Effector memory CD8-positive, alpha-beta T cell (primary cell): ENCODE measurements at regions not wholly inside any gene's neighbourhood (a gene's known extent, or its start where the extent isn't known, plus 50 kb on each side); places are given as distances from the start of the nearest gene placed in this dataset.

ENCODE experiments used
- ATAC-seq: fragments of 150-1000 bp; cut with Tn5 transposase; replicated peaks from 2 replicates; pipeline ENCODE4 v1.10.0; 2021; ENCODE audit warnings: mild to moderate bottlenecking, moderate library complexity
- DNase-seq, 3 experiments: peaks; one replicate each; pipeline ENCODE4 v3.0.0; 2021
- H3K27ac Mint-ChIP-seq, 2 donors: one replicate each; pipeline ENCODE4 v1.8.0; 2022; ENCODE audit warnings: mild to moderate bottlenecking in 2 of 2, mixed read lengths in 2 of 2, moderate library complexity in 2 of 2
- H3K27me3 Mint-ChIP-seq, 2 donors: one replicate each; pipeline ENCODE4 v1.8.0; 2022; ENCODE audit warnings: mixed read lengths in 2 of 2
- H3K36me3 Mint-ChIP-seq: one replicate; pipeline ENCODE4 v1.8.0; 2022; ENCODE audit warnings: mild to moderate bottlenecking, moderate library complexity, mixed read lengths; ENCODE audit not compliant: insufficient read depth
- H3K4me1 Mint-ChIP-seq, 2 donors: one replicate each; pipeline ENCODE4 v1.8.0; 2022; ENCODE audit warnings: low read depth in 2 of 2, mixed read lengths in 2 of 2
- H3K4me3 Mint-ChIP-seq, 2 donors: one replicate each; pipeline ENCODE4 v1.8.0; 2022; ENCODE audit warnings: mild to moderate bottlenecking in 2 of 2, mixed read lengths in 2 of 2, moderate library complexity in 2 of 2
- H3K9me3 Mint-ChIP-seq, 2 donors: one replicate each; pipeline ENCODE4 v1.8.0; 2022; ENCODE audit warnings: mixed read lengths in 2 of 2

DNA sequence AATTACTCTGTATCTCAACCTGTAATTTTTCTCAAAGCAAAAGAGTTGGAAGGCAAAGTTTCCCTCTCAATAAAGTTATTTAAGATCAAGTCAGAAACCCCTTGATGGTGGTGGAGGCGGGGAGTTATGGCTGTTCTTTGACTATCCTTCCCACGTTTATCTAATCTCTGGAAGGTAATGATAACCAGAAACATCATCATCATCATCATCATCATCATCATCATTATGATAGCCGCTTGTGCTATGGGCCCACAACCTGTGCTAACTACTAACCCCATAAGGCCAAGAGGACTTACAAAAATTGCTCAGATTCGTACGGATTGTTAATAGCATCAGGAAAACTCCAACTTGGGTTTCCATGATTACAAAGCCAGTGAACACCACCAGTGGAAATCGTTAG is 502.3 kb downstream of the SH2D4B start:
- no peaks in the 10 kb centered on the region for H3K36me3 Mint-ChIP-seq
- no peak overlapping the region for H3K27ac Mint-ChIP-seq
- peaks cover 2 to 14% of the 10 kb centered on the region in 2 donors for H3K9me3 Mint-ChIP-seq
- no peak for DNase-seq
- H3K4me1 Mint-ChIP-seq: no peaks in the 10 kb centered on the region
- no peaks in the 10 kb centered on the region for H3K27me3 Mint-ChIP-seq
- H3K4me3 Mint-ChIP-seq: no peak overlapping the region
- ATAC-seq: no peak

DNA sequence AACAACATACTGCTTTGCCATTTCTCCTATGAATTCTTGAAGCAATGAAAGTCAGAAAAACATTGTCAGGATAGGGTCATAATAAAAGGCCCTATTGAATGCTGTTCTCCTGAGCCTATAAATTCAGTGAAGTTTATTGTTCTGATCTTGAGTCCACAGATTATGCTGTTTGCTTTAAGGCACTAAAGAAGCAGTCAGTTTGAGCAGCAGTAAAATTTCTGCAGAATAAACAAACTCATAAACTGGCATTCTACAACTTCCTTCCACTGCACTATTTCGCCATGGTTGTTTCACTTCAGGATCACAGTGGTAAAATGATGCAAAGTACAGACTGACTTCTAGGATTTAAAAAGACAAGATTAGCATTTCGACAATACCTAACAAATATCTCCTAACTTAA is 503.2 kb downstream of the SH2D4B start:
- DNase-seq (no peak), ATAC-seq (no peak)
- H3K9me3 Mint-ChIP-seq: peaks cover 1 to 5% of the 10 kb centered on the region in 2 donors
- no peak overlapping the region for H3K4me3 Mint-ChIP-seq
- no peak overlapping the region for H3K27ac Mint-ChIP-seq
- no peaks in the 10 kb centered on the region for H3K4me1 Mint-ChIP-seq
- no peaks in the 10 kb centered on the region for H3K36me3 Mint-ChIP-seq
- no peaks in the 10 kb centered on the region for H3K27me3 Mint-ChIP-seq

DNA sequence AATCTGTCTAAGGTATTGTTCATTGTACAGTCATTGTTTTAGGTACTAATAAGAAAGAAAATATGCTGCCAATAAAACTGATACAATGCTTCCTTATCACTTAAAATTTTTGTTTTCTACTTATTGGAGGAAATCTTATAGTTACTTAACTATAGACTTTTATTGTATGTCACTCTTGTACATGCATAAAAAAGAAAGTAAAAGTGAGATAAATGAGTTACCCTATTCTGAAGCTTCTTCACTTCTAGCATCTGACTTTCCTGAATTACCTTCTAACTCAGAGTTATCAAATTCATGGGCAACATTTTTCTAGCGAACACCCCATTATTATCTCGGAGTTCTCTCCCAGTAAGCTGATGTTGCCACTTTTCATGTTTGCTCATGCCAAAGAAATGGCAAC is 504.9 kb downstream of the SH2D4B start:
- no peak for ATAC-seq
- Mint-ChIP-seq H3K9me3 (peaks cover 0 to 3% of the 10 kb centered on the region in 2 donors), H3K4me3 (no peak overlapping the region), H3K36me3 (no peaks in the 10 kb centered on the region), H3K4me1 (no peaks in the 10 kb centered on the region), H3K27me3 (no peaks in the 10 kb centered on the region), H3K27ac (no peak overlapping the region)
- no peak for DNase-seq

DNA sequence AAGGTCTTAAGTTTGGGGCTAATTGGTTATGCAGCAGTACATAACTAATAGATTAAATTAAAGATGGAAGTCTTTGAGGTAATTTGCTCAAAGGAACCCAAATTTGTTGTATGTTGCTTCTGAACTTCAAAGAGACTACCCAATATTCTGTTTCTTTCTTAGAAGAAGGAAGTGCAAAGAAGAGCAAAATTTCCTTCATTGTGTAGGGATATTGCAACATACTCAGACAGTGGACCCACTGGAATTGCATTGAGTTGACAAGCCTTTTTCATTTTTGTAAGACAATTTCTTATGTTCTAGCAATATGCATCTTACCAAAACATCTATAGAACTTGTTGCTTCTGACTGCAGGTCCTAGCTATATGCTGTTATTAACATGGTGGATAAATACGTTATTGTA is 527.8 kb downstream of the SH2D4B start:
- no peaks in the 10 kb centered on the region for H3K27me3 Mint-ChIP-seq
- no peak overlapping the region for H3K27ac Mint-ChIP-seq
- H3K4me1 Mint-ChIP-seq: no peaks in the 10 kb centered on the region
- H3K36me3 Mint-ChIP-seq: no peaks in the 10 kb centered on the region
- ATAC-seq (no peak), DNase-seq (no peak)
- H3K4me3 Mint-ChIP-seq: no peak overlapping the region
- H3K9me3 Mint-ChIP-seq: peaks cover 0 to 2% of the 10 kb centered on the region in 2 donors

DNA sequence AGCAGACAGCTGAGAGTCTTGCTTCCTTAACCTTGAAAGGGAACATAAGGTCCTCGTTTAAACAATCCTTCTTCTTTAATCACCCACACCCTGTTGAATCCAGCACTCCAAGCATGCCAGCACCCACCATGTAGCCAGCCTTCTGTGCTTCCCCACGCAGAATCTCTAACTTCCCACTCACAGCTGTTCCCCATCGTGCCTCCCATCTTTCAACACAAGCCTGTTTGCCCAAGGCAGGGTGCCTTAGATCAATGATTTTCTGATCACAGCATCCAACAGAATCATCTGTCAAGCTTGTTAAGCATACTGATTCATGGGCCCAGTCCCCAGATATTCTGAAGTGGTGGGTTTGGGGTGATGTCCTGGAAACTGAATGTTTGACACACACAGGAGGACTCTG is 530.8 kb downstream of the SH2D4B start:
- no peaks in the 10 kb centered on the region for H3K36me3 Mint-ChIP-seq
- H3K27ac Mint-ChIP-seq: no peak overlapping the region
- H3K4me3 Mint-ChIP-seq: no peak overlapping the region

DNA sequence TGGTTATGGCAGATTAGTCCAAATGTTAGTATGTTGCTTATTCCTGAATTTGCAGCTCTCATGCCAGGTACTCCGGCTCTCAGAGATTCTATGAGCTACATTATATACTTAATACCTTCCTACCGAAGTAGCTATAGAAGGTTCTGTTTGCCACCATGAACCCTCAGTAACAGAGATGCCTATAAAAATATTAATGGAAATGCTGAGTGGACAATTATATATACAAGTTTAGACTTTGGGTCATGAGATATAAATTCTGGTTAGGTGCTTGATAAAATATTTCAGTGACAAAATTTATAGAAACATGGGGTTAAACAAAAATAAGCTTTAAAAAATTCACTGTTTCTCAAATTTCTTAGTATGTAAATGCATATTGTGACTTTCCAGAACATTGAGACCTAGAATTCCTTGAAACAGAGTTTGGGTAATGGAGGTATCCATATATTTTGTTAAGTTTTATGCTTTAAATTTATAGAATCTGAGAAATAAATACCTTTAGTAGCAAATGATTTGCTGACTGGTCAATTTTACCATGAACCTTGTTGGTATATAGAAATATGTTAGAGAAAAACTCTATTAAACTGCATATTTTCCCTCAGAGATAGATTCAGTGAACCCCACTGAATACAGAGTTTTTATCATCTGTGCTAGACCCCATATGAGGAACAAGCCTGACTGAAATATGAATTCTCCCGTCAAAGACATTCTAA is 533.5 kb downstream of the SH2D4B start:
- no peak for ATAC-seq

More for the DNA sequence above, 530.8 kb downstream of the SH2D4B start:
- peaks cover 0 to 2% of the 10 kb centered on the region in 2 donors for H3K9me3 Mint-ChIP-seq
- no peaks in the 10 kb centered on the region for H3K27me3 Mint-ChIP-seq
- no peak for DNase-seq
- H3K4me1 Mint-ChIP-seq: no peaks in the 10 kb centered on the region
- no peak for ATAC-seq

DNA sequence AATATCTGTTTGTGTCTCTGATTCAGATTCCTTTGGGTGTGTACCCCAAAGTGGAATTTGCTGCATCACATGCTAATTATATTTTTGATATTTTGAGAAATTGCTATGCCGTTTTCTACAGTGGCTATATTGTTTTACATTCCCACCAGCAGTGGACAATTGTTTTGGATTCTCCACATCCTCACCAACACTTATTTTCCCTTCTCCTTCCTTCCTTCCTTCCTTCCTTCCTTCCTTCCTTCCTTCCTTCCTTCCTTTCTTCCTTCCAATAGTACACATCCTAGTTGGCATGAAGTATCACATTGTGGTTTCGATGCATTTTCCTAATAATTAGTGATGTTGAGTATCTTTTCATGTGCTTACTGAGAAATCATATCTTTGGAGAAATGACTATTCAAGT is 535.5 kb downstream of the SH2D4B start:
- no peaks in the 10 kb centered on the region for H3K36me3 Mint-ChIP-seq
- peaks cover 0 to 4% of the 10 kb centered on the region in 2 donors for H3K9me3 Mint-ChIP-seq
- H3K4me3 Mint-ChIP-seq: no peak overlapping the region
- no peaks in the 10 kb centered on the region for H3K4me1 Mint-ChIP-seq
- ATAC-seq (no peak), DNase-seq (no peak)
- no peak overlapping the region for H3K27ac Mint-ChIP-seq
- H3K27me3 Mint-ChIP-seq: no peaks in the 10 kb centered on the region

More for the DNA sequence above, 533.5 kb downstream of the SH2D4B start:
- Mint-ChIP-seq H3K4me1 (no peaks in the 10 kb centered on the region), H3K27me3 (no peaks in the 10 kb centered on the region), H3K9me3 (no peaks in the 10 kb centered on the region), H3K4me3 (no peak overlapping the region), H3K27ac (no peak overlapping the region), H3K36me3 (no peaks in the 10 kb centered on the region)
- no peak for DNase-seq

DNA sequence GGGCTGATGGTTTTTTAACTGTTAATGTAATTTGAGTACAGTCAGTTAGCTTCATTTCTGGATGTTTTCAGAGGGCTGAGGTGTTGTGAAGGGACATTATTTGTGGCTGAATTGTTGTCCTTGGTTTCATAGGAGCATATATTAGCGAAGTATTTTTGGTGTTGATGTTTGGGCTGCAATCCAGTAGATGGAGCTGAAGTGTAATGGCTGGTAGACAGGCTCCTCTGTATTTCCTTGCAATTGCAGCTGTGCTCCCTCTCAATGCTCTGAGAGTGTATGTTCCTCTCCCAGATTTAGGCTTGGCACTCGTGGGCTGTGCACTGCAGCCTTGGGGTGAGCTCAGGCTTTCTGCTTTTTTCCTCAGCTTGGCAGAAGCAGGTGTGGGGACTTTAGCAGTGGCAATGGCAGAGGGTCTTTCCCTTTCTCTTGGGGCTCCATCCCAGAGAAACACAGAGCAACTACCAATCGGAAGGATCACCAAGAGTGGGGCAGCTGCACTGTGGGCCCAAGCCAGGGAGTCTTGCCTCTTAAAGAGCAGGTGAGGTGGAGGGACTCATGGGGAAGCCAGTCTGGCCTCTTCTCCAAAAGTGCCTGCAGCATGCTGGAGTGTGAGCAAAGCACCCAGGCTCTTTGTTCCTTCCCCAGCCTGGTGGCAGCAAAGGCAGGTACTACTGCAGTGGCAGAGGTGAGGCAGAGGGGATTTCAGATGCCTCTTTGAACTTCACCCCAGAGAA is 544.4 kb downstream of the SH2D4B start:
- Mint-ChIP-seq H3K36me3 (no peaks in the 10 kb centered on the region), H3K4me1 (no peaks in the 10 kb centered on the region), H3K27ac (no peak overlapping the region), H3K27me3 (no peaks in the 10 kb centered on the region), H3K4me3 (no peak overlapping the region), H3K9me3 (peaks cover 4 to 13% of the 10 kb centered on the region in 2 donors)
- no peak for ATAC-seq
- no peak for DNase-seq

DNA sequence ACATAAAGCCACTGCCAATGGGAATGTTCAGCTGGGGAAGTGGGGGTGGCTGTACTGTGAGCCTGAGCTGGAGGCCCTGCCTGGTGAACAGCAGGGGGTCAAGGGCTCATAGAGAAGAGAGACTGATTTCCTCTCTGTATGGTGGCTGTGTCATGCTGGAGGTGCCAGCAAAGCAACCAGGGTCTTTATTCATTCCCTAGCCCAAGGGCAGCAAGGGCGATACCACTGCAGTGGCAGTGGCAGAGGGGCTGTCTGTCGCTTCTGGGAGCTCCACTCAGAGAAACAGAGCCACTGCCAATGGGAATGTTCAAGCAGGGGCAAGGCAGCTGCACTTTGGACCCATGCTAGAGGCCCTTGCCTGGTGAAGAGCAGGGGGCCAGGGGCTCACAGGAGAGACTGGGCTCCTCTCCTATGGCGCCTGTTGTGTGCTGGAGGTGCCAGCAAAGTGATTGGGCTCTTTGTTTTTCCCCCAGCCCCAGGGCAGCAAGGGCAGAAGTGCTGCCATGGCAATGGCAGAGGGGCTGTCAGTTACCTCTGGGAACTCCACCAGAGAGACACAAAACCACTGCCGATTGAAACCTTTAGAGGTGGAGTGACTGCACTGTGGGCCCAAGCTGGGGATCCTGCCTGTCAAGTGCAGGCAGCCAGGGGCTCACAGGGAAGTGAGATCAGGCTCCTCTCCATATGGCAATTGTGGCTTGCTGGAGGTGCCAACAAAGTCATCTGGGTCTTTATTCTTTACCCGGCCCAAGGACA is 545.1 kb downstream of the SH2D4B start:
- H3K4me1 Mint-ChIP-seq: no peaks in the 10 kb centered on the region
- no peak overlapping the region for H3K27ac Mint-ChIP-seq
- peaks cover 4 to 11% of the 10 kb centered on the region in 2 donors for H3K9me3 Mint-ChIP-seq
- no peak for DNase-seq
- no peak overlapping the region for H3K4me3 Mint-ChIP-seq
- no peaks in the 10 kb centered on the region for H3K36me3 Mint-ChIP-seq
- ATAC-seq: no peak
- no peaks in the 10 kb centered on the region for H3K27me3 Mint-ChIP-seq

DNA sequence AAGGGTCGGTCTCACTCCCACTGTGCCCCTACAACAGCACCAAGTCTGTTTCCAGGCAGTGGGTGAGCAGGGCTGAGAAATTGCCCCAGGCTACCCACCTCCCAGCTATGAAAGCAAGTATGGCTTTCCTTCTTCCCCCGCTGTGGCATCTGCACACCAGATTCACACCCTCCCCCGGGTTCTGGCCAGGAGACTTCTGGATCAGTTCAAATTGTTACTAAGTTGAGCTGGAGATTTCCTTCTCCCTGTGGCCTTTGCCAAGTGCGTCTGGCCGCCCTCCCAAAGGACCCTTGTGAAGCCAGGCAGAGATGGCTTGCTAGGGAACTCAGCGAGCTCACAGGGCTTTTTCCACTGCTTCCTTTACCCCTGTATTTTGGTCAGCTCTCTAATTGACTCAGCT is 555.4 kb downstream of the SH2D4B start:
- no peak for DNase-seq
- H3K4me3 Mint-ChIP-seq: no peak overlapping the region
- no peaks in the 10 kb centered on the region for H3K36me3 Mint-ChIP-seq
- no peaks in the 10 kb centered on the region for H3K27me3 Mint-ChIP-seq
- no peak overlapping the region for H3K27ac Mint-ChIP-seq
- ATAC-seq: no peak
- no peaks in the 10 kb centered on the region for H3K4me1 Mint-ChIP-seq
- peaks cover 6 to 16% of the 10 kb centered on the region in 2 donors for H3K9me3 Mint-ChIP-seq

DNA sequence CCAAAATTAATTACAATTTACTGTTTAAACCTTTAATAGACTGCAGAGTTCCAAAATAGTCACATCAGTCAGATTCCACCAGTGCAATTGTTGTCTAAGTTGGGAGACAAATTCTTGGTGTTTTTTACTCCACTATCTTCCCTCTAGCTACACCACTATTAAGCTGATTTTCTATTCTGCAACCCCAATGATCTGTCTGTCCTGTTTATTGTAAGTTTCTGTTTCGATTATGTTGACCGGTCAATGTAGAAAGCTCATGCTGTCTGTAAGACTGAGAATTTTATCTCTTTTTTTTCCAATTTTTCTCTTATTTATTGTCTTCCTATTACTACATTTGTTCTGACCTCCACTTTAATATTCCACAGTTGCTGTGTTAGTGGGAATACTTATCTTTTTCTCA is 557.5 kb downstream of the SH2D4B start:
- Mint-ChIP-seq H3K27me3 (no peaks in the 10 kb centered on the region), H3K36me3 (no peaks in the 10 kb centered on the region), H3K4me3 (no peak overlapping the region)

DNA sequence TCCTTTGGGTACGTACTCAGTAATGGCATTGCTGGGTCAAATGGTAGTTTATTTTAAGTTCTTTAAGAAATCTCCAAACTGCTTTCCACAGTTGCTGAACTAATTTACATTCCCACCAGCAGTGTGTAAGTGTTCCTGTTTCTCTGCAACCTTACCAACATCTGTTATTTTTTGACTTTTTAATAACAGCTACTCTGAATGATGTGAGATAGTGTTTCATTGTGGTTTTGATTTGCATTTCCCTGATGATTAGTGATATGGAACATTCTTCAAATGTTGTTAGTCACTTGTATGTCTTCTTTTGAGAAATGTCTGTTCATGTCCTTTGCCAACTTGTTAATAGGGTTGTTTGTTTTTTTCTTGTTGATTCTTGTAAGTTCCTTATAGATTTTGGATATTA is 558.9 kb downstream of the SH2D4B start:
- Mint-ChIP-seq H3K27me3 (no peaks in the 10 kb centered on the region), H3K4me3 (no peak overlapping the region), H3K27ac (no peak overlapping the region), H3K4me1 (no peaks in the 10 kb centered on the region), H3K36me3 (no peaks in the 10 kb centered on the region), H3K9me3 (peaks cover 7 to 9% of the 10 kb centered on the region in 2 donors)
- no peak for ATAC-seq
- DNase-seq: no peak

More for the DNA sequence above, 557.5 kb downstream of the SH2D4B start:
- no peaks in the 10 kb centered on the region for H3K4me1 Mint-ChIP-seq
- peaks cover 9% of the 10 kb centered on the region in 2 donors for H3K9me3 Mint-ChIP-seq
- ATAC-seq (no peak), DNase-seq (no peak)
- H3K27ac Mint-ChIP-seq: no peak overlapping the region

DNA sequence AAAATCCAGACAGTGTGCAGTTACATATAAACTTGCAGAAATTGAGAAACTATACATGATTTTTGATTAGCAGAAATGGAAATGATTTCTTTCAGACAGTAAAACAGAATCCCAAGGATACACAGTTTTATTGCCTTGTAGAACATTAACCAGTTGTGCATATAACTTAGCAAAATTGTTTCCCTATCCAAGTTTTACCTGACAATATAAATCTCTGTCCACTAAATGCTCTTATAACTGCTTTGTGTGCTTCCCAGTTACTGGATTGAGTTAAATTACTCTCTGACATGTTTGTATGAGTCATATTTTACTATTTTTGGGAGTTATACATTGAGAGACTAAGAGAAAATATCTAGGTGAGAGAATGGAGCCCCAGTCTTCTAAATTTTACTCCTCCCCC is 563.4 kb downstream of the SH2D4B start:
- H3K27ac Mint-ChIP-seq: no peak overlapping the region
- no peaks in the 10 kb centered on the region for H3K36me3 Mint-ChIP-seq
- H3K9me3 Mint-ChIP-seq: peaks cover 0 to 5% of the 10 kb centered on the region in 2 donors
- no peak for ATAC-seq
- no peak overlapping the region for H3K4me3 Mint-ChIP-seq
- no peaks in the 10 kb centered on the region for H3K27me3 Mint-ChIP-seq
- H3K4me1 Mint-ChIP-seq: no peaks in the 10 kb centered on the region
- DNase-seq: no peak
